Muscle layer of duodenum (tissue), 2 donors: ENCODE measurements at regions not wholly inside any gene's neighbourhood (a gene's known extent, or its start where the extent isn't known, plus 50 kb on each side); places are given as distances from the start of the nearest gene placed in this dataset.

ENCODE experiments used
- H3K27ac ChIP-seq: one replicate; pipeline ENCODE4 v1.7.0; 2013; ENCODE audit warnings: mild to moderate bottlenecking, low read length
- H3K27me3 ChIP-seq: one replicate; pipeline ENCODE4 v1.7.0; 2013; ENCODE audit warnings: low read depth, mild to moderate bottlenecking, control low read depth, low read length
- H3K36me3 ChIP-seq, 2 donors: one replicate each; pipeline ENCODE4 v1.7.0; 2013; ENCODE audit warnings: low read length in 2 of 2, control low read depth in 1 of 2, mild to moderate bottlenecking in 1 of 2; ENCODE audit not compliant: insufficient read depth in 2 of 2, control insufficient read depth in 1 of 2
- H3K4me1 ChIP-seq, 2 donors: one replicate each; pipeline ENCODE4 v1.7.0; 2013; ENCODE audit warnings: low read length in 2 of 2, mild to moderate bottlenecking in 2 of 2, control low read depth in 1 of 2, moderate library complexity in 1 of 2; ENCODE audit not compliant: insufficient read depth in 2 of 2, control insufficient read depth in 1 of 2
- H3K4me3 ChIP-seq, 2 donors: one replicate each; pipeline ENCODE4 v1.7.0; 2013; ENCODE audit warnings: low read length in 2 of 2, low read depth in 1 of 2, mild to moderate bottlenecking in 1 of 2
- H3K9me3 ChIP-seq, 2 donors: one replicate each; pipeline ENCODE4 v1.7.0; 2013; ENCODE audit warnings: low read length in 2 of 2, control low read depth in 1 of 2, mild to moderate bottlenecking in 1 of 2; ENCODE audit not compliant: control insufficient read depth in 1 of 2
- donor health status: healthy.

GRCh38 chr10:2620827-2621521 lies 446.4 kb upstream of the PFKP start:
- no peaks in the 10 kb centered on the region for H3K27me3 ChIP-seq
- H3K4me1 ChIP-seq: no peaks in the 10 kb centered on the region
- H3K9me3 ChIP-seq: no peaks in the 10 kb centered on the region
- H3K36me3 ChIP-seq: no peaks in the 10 kb centered on the region
- H3K4me3 ChIP-seq: no peak overlapping the region
- no peak overlapping the region for H3K27ac ChIP-seq

GRCh38 chr10:2619916-2620315 lies 447.4 kb upstream of the PFKP start:
- Histone ChIP-seq H3K4me1 (no peaks in the 10 kb centered on the region), H3K27ac (no peak overlapping the region), H3K36me3 (no peaks in the 10 kb centered on the region), H3K9me3 (no peaks in the 10 kb centered on the region), H3K4me3 (no peak overlapping the region), H3K27me3 (no peaks in the 10 kb centered on the region)

GRCh38 chr10:2619472-2619871 lies 447.9 kb upstream of the PFKP start:
- no peak overlapping the region for H3K4me3 ChIP-seq
- no peaks in the 10 kb centered on the region for H3K9me3 ChIP-seq
- H3K27ac ChIP-seq: no peak overlapping the region
- no peaks in the 10 kb centered on the region for H3K27me3 ChIP-seq
- H3K4me1 ChIP-seq: no peaks in the 10 kb centered on the region
- no peaks in the 10 kb centered on the region for H3K36me3 ChIP-seq

GRCh38 chr10:2618690-2619089 lies 448.7 kb upstream of the PFKP start:
- Histone ChIP-seq H3K36me3 (no peaks in the 10 kb centered on the region), H3K27me3 (no peaks in the 10 kb centered on the region), H3K4me3 (no peak overlapping the region), H3K27ac (no peak overlapping the region), H3K9me3 (no peaks in the 10 kb centered on the region), H3K4me1 (no peaks in the 10 kb centered on the region)

- Histone ChIP-seq H3K27me3 (no peaks in the 10 kb centered on the region), H3K4me3 (no peak overlapping the region), H3K4me1 (no peaks in the 10 kb centered on the region), H3K9me3 (peaks cover 0 to 1% of the 10 kb centered on the region in 2 donors), H3K36me3 (no peaks in the 10 kb centered on the region), H3K27ac (no peak overlapping the region)
Observed at GRCh38 chr10:2616215-2616614, 451.1 kb upstream of the PFKP start.

- no peaks in the 10 kb centered on the region for H3K4me1 ChIP-seq
- H3K27ac ChIP-seq: no peak overlapping the region
- no peaks in the 10 kb centered on the region for H3K36me3 ChIP-seq
- peaks cover 0 to 3% of the 10 kb centered on the region in 2 donors for H3K9me3 ChIP-seq
- no peaks in the 10 kb centered on the region for H3K27me3 ChIP-seq
- H3K4me3 ChIP-seq: no peak overlapping the region
Observed at GRCh38 chr10:2611603-2612002, 455.7 kb upstream of the PFKP start.

GRCh38 chr10:2610946-2611345 lies 456.4 kb upstream of the PFKP start:
- Histone ChIP-seq H3K36me3 (no peaks in the 10 kb centered on the region), H3K4me3 (no peak overlapping the region), H3K27ac (no peak overlapping the region), H3K9me3 (peaks cover 0 to 6% of the 10 kb centered on the region in 2 donors), H3K27me3 (no peaks in the 10 kb centered on the region), H3K4me1 (no peaks in the 10 kb centered on the region)

- no peak overlapping the region for H3K27ac ChIP-seq
- H3K36me3 ChIP-seq: no peaks in the 10 kb centered on the region
- no peaks in the 10 kb centered on the region for H3K27me3 ChIP-seq
- H3K4me3 ChIP-seq: no peak overlapping the region
- peaks cover 0 to 4% of the 10 kb centered on the region in 2 donors for H3K9me3 ChIP-seq
- H3K4me1 ChIP-seq: no peaks in the 10 kb centered on the region
Observed at GRCh38 chr10:2604891-2605290, 462.5 kb upstream of the PFKP start.

- Histone ChIP-seq H3K27me3 (no peaks in the 10 kb centered on the region), H3K9me3 (no peaks in the 10 kb centered on the region), H3K36me3 (no peaks in the 10 kb centered on the region), H3K4me3 (no peak overlapping the region), H3K4me1 (no peaks in the 10 kb centered on the region), H3K27ac (no peak overlapping the region)
Observed at GRCh38 chr10:2599571-2599970, 467.8 kb upstream of the PFKP start.

GRCh38 chr10:2592360-2593160 lies 474.8 kb upstream of the PFKP start:
- H3K4me3 ChIP-seq: no peak overlapping the region
- no peaks in the 10 kb centered on the region for H3K27me3 ChIP-seq
- H3K27ac ChIP-seq: no peak overlapping the region
- no peaks in the 10 kb centered on the region for H3K4me1 ChIP-seq
- H3K36me3 ChIP-seq: no peaks in the 10 kb centered on the region
- no peaks in the 10 kb centered on the region for H3K9me3 ChIP-seq

GRCh38 chr10:2589196-2589595 lies 478.2 kb upstream of the PFKP start:
- Histone ChIP-seq H3K27me3 (no peaks in the 10 kb centered on the region), H3K27ac (no peak overlapping the region), H3K4me3 (no peak overlapping the region), H3K9me3 (no peaks in the 10 kb centered on the region), H3K36me3 (no peaks in the 10 kb centered on the region), H3K4me1 (no peaks in the 10 kb centered on the region)
